ENCODE measurements at regions not wholly inside any gene's neighbourhood (a gene's known extent, or its start where the extent isn't known, plus 50 kb on each side); places are given as distances from the start of the nearest gene placed in this dataset.

- no peak for TF ChIP-seq CUX1 (CRISPR knock-in tag; IDR thresholded peaks at IDR 0.05)
- no peak for TF ChIP-seq HNRNPK (IDR thresholded peaks at IDR 0.05; ENCODE audit: low read depth, low read length, poor library complexity, severe bottlenecking)
- no peak for TF ChIP-seq IRF1 (CRISPR knock-in tag; IDR thresholded peaks at IDR 0.05; ENCODE audit: borderline replicate concordance)
- TF ChIP-seq, protein P1, sequence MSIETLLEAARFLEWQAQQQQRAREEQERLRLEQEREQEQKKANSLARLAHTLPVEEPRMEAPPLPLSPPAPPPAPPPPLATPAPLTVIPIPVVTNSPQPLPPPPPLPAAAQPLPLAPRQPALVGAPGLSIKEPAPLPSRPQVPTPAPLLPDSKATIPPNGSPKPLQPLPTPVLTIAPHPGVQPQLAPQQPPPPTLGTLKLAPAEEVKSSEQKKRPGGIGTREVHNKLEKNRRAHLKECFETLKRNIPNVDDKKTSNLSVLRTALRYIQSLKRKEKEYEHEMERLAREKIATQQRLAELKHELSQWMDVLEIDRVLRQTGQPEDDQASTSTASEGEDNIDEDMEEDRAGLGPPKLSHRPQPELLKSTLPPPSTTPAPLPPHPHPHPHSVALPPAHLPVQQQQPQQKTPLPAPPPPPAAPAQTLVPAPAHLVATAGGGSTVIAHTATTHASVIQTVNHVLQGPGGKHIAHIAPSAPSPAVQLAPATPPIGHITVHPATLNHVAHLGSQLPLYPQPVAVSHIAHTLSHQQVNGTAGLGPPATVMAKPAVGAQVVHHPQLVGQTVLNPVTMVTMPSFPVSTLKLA (conservative IDR thresholded peaks at IDR 0.05): no peak
- TF ChIP-seq NR3C1 (CRISPR knock-in tag; IDR thresholded peaks at IDR 0.05): no peak
- TF ChIP-seq NFATC3 (IDR thresholded peaks at IDR 0.05): no peak
- no peak for TF ChIP-seq CHD7 (IDR thresholded peaks at IDR 0.05; ENCODE audit: low read depth, low read length)
Measured at GRCh38 chr6:43951063-43951755, 176.0 kb downstream of the MRPL14 start (continued).

All from K562 (cell line).